A673 (cell line): ENCODE measurements at regions not wholly inside any gene's neighbourhood (a gene's known extent, or its start where the extent isn't known, plus 50 kb on each side); places are given as distances from the start of the nearest gene placed in this dataset.

Experiments
- CTCF ChIP-seq: fragments of 300-800, 200-600 bp; sonication (generic); conservative IDR thresholded peaks from 2 replicates; pipeline ENCODE4 v1.5.1; 2017; ENCODE audit warnings: low read depth, mild to moderate bottlenecking, antibody characterized with exemption, low read length, moderate library complexity, mixed read lengths
- EZH2 ChIP-seq: fragments of 200-600 bp; sonication (generic); IDR thresholded peaks from 2 replicates; pipeline ENCODE4 v1.6.1; 2017; ENCODE audit warnings: borderline replicate concordance, low read depth, mild to moderate bottlenecking, mixed read lengths, antibody characterized with exemption, low read length; ENCODE audit not compliant: poor library complexity, severe bottlenecking

DNA sequence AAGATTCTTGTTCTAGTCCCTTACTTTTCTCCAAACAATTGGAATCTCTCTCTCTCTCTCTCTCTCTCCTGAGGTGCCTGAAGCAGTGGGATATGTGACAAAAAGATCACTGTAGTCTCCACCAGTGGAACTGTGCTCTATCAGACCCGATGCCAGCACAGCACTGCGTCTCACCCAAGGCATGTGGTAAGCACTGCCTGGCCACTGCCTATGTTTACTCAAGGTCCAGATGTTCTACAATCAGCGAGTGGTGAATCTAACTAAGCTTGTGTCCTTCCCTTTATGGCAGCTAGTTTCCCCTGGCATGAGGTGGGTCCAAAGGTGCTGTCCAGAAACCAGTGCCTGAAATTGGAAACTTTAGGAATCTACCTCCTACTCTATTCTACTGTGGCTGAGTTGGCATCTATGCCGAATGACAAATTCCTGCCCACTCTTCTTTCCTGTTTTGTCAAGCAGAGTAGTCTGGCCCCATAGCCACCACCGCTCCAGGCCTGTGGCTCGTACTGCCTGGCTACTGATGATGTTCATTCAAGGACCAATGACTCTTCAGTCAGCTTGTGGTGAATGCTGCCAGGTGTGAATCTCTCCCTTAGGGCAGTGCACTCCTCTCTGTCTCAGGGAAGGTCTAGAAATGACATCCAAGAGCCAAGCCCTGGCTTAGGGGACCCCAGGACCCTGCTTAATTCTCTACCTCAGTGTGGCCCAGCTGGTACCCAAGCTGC lies 416.5 kb downstream of the TEX13C start:
- TF ChIP-seq CTCF (no peak), EZH2 (no peak)
